Astrocyte (in vitro differentiated cells and primary cell): ENCODE measurements at regions not wholly inside any gene's neighbourhood (a gene's known extent, or its start where the extent isn't known, plus 50 kb on each side); places are given as distances from the start of the nearest gene placed in this dataset.

ENCODE experiments used
- EZH2 ChIP-seq: IDR thresholded peaks from 2 replicates; pipeline ENCODE4 v1.6.1; 2012; ENCODE audit warnings: mild to moderate bottlenecking, low read length, inconsistent platforms; ENCODE audit not compliant: insufficient read depth
- TF ChIP-seq, protein P1 (sequence below): IDR thresholded peaks from 2 replicates; pipeline ENCODE4 v1.5.1; 2011; ENCODE audit warnings: low read depth, mild to moderate bottlenecking, inconsistent platforms, low read length, moderate library complexity; ENCODE audit not compliant: insufficient read depth

DNA sequence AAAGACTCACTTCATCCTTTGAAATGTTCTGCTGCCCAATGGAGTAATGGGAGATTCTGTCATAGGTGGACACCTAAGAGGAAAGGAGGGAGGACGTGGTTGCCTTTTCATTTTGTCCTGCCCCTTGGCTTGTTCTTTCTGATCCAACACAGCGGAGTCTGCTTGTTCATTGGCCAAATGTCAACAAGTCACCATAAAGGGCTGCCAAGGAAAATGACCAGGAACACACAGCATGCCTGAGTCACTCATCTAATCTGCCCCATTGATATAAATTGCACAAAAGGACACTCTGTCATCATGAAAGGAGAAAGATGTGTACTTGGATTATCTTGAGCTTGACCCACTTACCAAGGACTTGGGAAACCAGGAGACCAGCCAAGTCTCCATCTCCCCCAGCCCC is 422.9 kb downstream of the SETD4 start:
- TF ChIP-seq, protein P1, sequence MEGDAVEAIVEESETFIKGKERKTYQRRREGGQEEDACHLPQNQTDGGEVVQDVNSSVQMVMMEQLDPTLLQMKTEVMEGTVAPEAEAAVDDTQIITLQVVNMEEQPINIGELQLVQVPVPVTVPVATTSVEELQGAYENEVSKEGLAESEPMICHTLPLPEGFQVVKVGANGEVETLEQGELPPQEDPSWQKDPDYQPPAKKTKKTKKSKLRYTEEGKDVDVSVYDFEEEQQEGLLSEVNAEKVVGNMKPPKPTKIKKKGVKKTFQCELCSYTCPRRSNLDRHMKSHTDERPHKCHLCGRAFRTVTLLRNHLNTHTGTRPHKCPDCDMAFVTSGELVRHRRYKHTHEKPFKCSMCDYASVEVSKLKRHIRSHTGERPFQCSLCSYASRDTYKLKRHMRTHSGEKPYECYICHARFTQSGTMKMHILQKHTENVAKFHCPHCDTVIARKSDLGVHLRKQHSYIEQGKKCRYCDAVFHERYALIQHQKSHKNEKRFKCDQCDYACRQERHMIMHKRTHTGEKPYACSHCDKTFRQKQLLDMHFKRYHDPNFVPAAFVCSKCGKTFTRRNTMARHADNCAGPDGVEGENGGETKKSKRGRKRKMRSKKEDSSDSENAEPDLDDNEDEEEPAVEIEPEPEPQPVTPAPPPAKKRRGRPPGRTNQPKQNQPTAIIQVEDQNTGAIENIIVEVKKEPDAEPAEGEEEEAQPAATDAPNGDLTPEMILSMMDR, result no peak
- no peak for TF ChIP-seq EZH2
